Neural progenitor cell (in vitro differentiated cells): ENCODE measurements at regions not wholly inside any gene's neighbourhood (a gene's known extent, or its start where the extent isn't known, plus 50 kb on each side); places are given as distances from the start of the nearest gene placed in this dataset.

ENCODE experiments used
- EZH2 ChIP-seq: fragments of 200-600 bp; sonication (generic); IDR thresholded peaks from 2 replicates; pipeline ENCODE4 v1.6.1; 2017; ENCODE audit warnings: antibody characterized with exemption, mild to moderate bottlenecking, moderate library complexity
- TF ChIP-seq, protein P1 (sequence below): fragments of 200-600 bp; sonication (generic); IDR thresholded peaks from 2 replicates; pipeline ENCODE4 v1.5.1; 2017; ENCODE audit warnings: antibody characterized with exemption, mild to moderate bottlenecking

DNA sequence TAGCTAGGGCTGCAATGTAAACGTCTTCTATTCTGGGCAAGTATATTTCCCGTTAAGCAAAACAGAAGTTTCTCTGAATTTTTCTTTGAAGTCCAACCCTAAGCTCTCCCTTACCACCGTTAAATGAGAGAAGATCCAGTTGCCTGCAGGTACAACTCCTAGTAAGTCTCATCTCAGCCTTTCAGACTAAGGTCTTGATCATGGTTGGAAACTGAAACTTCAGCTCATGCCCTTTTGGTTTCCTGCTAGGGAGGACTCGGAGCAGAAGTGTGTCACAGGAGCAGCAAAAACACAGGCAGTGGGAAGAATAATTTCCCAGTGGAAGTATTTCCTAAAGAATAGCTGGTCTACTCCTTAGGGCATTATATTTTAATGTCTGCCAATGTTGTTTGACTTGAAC lies 717.9 kb downstream of the PRELID2 start:
- TF ChIP-seq, protein P1, sequence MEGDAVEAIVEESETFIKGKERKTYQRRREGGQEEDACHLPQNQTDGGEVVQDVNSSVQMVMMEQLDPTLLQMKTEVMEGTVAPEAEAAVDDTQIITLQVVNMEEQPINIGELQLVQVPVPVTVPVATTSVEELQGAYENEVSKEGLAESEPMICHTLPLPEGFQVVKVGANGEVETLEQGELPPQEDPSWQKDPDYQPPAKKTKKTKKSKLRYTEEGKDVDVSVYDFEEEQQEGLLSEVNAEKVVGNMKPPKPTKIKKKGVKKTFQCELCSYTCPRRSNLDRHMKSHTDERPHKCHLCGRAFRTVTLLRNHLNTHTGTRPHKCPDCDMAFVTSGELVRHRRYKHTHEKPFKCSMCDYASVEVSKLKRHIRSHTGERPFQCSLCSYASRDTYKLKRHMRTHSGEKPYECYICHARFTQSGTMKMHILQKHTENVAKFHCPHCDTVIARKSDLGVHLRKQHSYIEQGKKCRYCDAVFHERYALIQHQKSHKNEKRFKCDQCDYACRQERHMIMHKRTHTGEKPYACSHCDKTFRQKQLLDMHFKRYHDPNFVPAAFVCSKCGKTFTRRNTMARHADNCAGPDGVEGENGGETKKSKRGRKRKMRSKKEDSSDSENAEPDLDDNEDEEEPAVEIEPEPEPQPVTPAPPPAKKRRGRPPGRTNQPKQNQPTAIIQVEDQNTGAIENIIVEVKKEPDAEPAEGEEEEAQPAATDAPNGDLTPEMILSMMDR, result no peak
- no peak for TF ChIP-seq EZH2
